NCI-H1105 treated with DMSO at 0.1 percent for 48 hours (cell line): ENCODE measurements at regions not wholly inside any gene's neighbourhood (a gene's known extent, or its start where the extent isn't known, plus 50 kb on each side); places are given as distances from the start of the nearest gene placed in this dataset.
"Not testable (repeated sequence)": the region's sequence is repeated elsewhere in the genome, so short reads cannot be mapped to it uniquely, and the experiment has no call there.

ENCODE experiments used
- DNase-seq: peaks from one replicate; lab custom pipeline; 2025; lab: John Stamatoyannopoulos, UW

DNA sequence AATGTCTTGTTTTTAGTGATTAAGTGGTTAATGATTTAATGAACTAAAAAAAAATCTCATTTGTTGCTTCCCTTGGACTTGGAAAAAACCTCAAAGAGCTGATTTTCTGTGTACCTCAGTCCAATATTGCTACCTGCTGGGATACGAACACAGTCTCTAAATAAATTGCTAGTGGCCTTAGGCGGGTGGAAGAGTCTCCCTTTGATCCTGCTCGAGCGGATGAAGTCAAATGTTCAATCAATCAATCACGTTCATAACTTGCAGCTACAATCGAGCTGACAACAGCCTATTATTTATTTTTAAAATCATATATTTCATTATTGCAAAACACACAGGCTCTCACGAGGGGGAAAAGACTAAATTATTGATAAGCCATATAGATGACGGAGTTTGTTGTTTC is 57.3 kb upstream of the HABP2 start:
- no peak for DNase-seq

DNA sequence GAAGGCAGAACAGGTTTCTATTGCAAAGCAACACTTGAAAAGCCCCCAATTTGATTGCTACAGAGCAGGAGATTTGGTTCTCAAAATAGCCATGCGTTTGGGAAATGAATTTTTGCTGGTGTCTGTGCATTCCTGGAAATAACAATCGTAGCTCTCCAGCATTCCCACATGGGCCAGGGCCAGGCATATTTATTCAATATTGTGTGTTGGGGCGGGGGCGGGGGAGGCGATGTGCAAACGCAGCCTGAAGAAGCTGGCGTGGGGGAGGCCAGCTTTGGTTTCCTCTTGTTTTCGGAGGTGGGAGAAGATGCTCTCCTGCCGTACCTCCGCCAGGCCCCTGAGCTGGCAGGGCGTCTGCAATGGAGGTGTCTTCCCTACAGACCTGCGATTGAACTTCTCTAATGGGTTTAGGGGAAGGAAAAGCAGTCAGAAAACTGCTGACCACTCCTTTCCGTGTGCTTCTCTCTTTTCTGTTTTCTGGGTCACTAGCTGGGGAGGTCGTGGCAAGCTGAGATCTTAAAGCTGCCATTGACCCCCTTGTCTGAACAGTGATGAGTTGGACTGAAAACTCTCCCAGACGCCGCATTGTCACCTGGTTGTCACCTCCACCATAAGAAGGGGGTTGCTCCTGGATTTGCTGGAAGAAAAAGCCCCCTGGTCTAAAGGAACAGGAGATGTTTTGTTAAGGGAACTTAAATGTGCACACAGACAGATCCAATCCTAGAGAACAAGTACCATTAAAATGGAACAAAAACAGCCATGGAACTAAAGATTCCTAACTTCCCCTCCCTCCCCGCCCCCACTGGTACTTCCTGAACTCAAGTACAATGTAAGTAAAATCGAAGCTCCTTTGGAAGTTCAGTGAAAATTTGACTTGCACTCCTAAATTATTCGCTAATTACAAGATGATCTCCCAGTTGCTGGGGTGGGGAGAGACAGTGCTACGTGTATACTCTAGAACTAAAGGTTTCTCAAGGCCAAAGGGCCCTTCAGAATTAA is 56.4 kb upstream of the HABP2 start:
- no peak for DNase-seq

DNA sequence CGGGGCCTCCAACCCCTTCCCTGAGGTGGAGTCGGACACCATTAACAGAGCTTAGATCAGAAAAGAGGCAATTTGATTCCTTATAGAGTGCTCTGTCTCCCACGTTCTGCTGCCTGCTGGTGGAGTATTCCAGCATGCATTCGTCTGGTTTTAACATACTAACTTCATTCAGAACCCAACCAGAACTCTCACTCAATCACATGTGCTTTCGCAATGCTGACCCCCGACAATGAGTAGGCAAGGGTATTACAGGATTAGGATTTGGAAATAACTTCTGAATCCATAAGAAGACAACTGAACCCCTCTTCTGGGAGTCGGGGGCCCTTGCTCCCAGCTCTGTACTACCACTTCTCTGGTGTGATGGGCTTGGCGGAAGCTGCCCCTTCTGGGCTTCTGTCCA is 55.7 kb upstream of the HABP2 start:
- DNase-seq, result no peak

DNA sequence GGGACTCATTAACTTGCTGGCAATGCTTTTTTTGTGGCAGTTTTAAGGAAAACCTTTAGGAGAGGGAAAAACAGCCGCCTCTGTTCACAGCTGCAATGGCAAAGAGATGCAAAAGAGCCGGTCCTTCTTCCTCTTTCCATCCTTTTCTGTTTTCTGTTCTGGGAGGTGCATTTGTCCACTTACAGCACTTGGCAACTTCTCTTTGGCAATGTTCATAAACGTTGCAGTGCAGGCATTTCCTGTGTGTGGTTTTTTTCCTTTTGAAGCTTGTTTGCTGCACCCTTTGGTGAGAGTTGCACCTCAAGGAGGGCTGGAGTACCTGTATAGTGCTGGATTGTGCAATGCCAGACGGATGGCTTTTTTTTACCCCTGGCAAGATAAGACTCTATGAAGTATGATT is 53.9 kb upstream of the HABP2 start:
- DNase-seq, result no peak

DNA sequence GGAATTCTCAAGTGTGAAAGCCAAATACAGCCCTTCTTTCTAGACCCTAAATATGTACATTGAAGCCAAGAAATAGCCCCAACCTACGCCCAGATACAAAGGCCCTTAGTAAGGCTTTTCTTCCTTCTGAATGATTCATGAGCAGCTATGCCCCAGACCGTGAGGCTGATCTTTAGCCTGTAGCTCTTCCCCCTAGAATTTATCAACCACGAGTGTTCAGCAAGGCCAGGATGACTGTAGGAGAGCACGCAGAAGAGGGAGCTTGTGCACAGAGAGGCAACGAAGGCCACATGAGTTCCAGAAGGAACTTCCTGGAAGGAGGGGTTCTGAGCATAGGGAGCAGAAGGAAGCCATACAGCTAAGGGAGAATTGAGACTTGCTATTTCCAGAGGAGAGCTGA is 53.0 kb upstream of the HABP2 start:
- no peak for DNase-seq

DNA sequence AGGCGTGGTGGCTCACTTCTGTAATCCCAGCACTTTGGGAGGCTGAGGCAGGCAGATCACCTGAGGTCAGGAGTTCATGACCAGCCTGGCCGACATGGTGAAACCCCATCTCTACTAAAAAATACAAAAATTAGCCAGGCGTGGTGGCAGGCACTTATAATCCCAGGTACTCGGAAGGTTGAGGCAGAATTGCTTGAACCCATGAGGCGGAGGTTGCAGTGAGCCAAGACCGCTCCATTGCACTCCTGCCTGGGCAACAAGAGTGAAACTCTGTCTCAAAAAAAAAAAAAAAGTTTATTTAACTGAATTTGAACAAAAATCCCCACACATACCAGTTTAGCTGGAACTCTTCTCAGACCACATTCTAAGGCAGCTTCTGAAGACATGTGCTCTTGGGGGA is 51.8 kb upstream of the HABP2 start:
- DNase-seq, result not testable (repeated sequence)
